Tibial nerve (tissue), 4 donors: ENCODE measurements at regions not wholly inside any gene's neighbourhood (a gene's known extent, or its start where the extent isn't known, plus 50 kb on each side); places are given as distances from the start of the nearest gene placed in this dataset.

Source experiments
- CTCF ChIP-seq, 5 experiments: fragments of 200-600 bp in 3 of 5; fragments of 450-650 bp in 2 of 5; sonication (generic) in 3 of 5; IDR thresholded peaks; one replicate each; pipeline ENCODE4 v1.5.1; 2016 to 2019; ENCODE audit warnings: antibody characterized with exemption in 5 of 5, mild to moderate bottlenecking in 3 of 5, moderate library complexity in 2 of 5
- EP300 ChIP-seq, 2 donors: sonication (generic); formaldehyde crosslinking; IDR thresholded peaks; one replicate each; pipeline ENCODE4 v1.6.1; 2017; ENCODE audit warnings: antibody characterized with exemption in 2 of 2, mild to moderate bottlenecking in 1 of 2
- POLR2A ChIP-seq, 2 donors: fragments of 450-650 bp; IDR thresholded peaks; one replicate each; pipeline ENCODE4 v1.6.1; 2017; ENCODE audit warnings: antibody characterized with exemption in 2 of 2, mild to moderate bottlenecking in 2 of 2, moderate library complexity in 2 of 2

DNA sequence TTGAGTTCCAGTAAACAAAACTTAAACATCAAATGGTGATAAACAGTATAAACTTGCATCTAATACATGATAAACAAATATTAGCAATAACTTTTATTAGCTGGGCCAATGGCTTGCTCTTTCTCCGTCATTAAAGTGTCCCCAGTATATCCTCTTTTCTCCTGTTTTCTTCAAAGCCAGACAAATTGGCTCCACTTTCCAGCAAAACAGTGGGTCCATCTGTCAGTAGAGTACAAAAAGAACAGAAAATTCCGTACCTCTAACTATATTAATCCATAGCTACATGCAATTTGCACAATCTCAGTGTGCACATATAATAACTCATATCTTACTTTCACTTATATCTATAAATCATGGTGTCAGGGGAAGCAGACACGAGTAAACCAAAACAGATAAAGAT is 678.0 kb upstream of the SPRY2 start:
- TF ChIP-seq POLR2A (IDR thresholded peaks at IDR 0.05) (no peak), CTCF (IDR thresholded peaks at IDR 0.05) (no peak), EP300 (IDR thresholded peaks at IDR 0.05) (no peak)
